GM18858 (cell line): ENCODE measurements at regions not wholly inside any gene's neighbourhood (a gene's known extent, or its start where the extent isn't known, plus 50 kb on each side); places are given as distances from the start of the nearest gene placed in this dataset.

ENCODE experiments used
- ATAC-seq: cut with Tn5 transposase; IDR thresholded peaks from one replicate; pipeline ENCODE4 v1.9.1; 2021; ENCODE audit not compliant: unreplicated experiment

- ATAC-seq, result no peak
Observed at GRCh38 chr6:112697265-112697664, 350.1 kb downstream of the RFPL4B start.

GRCh38 chr6:112701201-112701600 lies 354.1 kb downstream of the RFPL4B start:
- no peak for ATAC-seq

- ATAC-seq, result no peak
Observed at GRCh38 chr6:112710710-112711109, 363.6 kb downstream of the RFPL4B start.

GRCh38 chr6:112713402-112713801 lies 366.3 kb downstream of the RFPL4B start:
- no peak for ATAC-seq

GRCh38 chr6:112717401-112717800 lies 370.3 kb downstream of the RFPL4B start:
- ATAC-seq, result no peak

GRCh38 chr6:112717856-112718255 lies 370.7 kb downstream of the RFPL4B start:
- no peak for ATAC-seq

- no peak for ATAC-seq
Observed at GRCh38 chr6:112725541-112726085, 378.5 kb downstream of the RFPL4B start.

- ATAC-seq, result no peak
Observed at GRCh38 chr6:112735129-112735528, 388.0 kb downstream of the RFPL4B start.

GRCh38 chr6:112739766-112740165 lies 392.6 kb downstream of the RFPL4B start:
- no peak for ATAC-seq

GRCh38 chr6:112743323-112743722 lies 396.2 kb downstream of the RFPL4B start:
- ATAC-seq, result no peak

GRCh38 chr6:112744827-112745226 lies 397.7 kb downstream of the RFPL4B start:
- ATAC-seq, result no peak

GRCh38 chr6:112745765-112746164 lies 398.6 kb downstream of the RFPL4B start:
- ATAC-seq, result no peak

GRCh38 chr6:112749673-112750072 lies 402.5 kb downstream of the RFPL4B start:
- ATAC-seq, result no peak

GRCh38 chr6:112752305-112752704 lies 405.2 kb downstream of the RFPL4B start:
- no peak for ATAC-seq

GRCh38 chr6:112752791-112753190 lies 405.7 kb downstream of the RFPL4B start:
- no peak for ATAC-seq

GRCh38 chr6:112760831-112761230 lies 413.7 kb downstream of the RFPL4B start:
- no peak for ATAC-seq

- ATAC-seq, result no peak
Observed at GRCh38 chr6:112761740-112762139, 414.6 kb downstream of the RFPL4B start.

GRCh38 chr6:112764377-112764776 lies 417.2 kb downstream of the RFPL4B start:
- ATAC-seq, result no peak

GRCh38 chr6:112770308-112770707 lies 423.2 kb downstream of the RFPL4B start:
- ATAC-seq, result no peak

GRCh38 chr6:112773187-112773586 lies 426.1 kb downstream of the RFPL4B start:
- no peak for ATAC-seq

- ATAC-seq, result no peak
Observed at GRCh38 chr6:112774319-112774718, 427.2 kb downstream of the RFPL4B start.

GRCh38 chr6:112780498-112781096 lies 433.5 kb downstream of the RFPL4B start:
- peak; percentile 83 for ATAC-seq

GRCh38 chr6:112781241-112781640 lies 434.1 kb downstream of the RFPL4B start:
- no peak for ATAC-seq
